GM12891 (cell line): ENCODE measurements at regions not wholly inside any gene's neighbourhood (a gene's known extent, or its start where the extent isn't known, plus 50 kb on each side); places are given as distances from the start of the nearest gene placed in this dataset.

ENCODE experiments used
- DNase-seq: peaks from one replicate; pipeline ENCODE4 v3.0.0; 2011; ENCODE audit warnings: low spot score; ENCODE audit not compliant: insufficient read length
- FAIRE-seq: peaks from 2 replicates; lab custom pipeline; 2011; peaks lifted over from hg19 to GRCh38; lab: Jason Lieb, UNC
- PAX5 ChIP-seq: IDR thresholded peaks from 2 replicates; pipeline ENCODE4 v1.6.1; 2011; ENCODE audit warnings: low read length, moderate library complexity, mild to moderate bottlenecking; ENCODE audit not compliant: insufficient read depth, severe bottlenecking
- POLR2A ChIP-seq: IDR thresholded peaks from 2 replicates; pipeline ENCODE4 v1.6.1; 2011; ENCODE audit warnings: low read depth, low read length, control low read depth
- POLR2AphosphoS5 ChIP-seq: IDR thresholded peaks from 2 replicates; pipeline ENCODE4 v1.6.1; 2011; ENCODE audit warnings: low read depth, low read length, control low read depth
- POU2F2 ChIP-seq: IDR thresholded peaks from 2 replicates; pipeline ENCODE4 v1.6.1; 2011; ENCODE audit warnings: low read depth, mild to moderate bottlenecking, control low read depth, low read length, moderate library complexity
- SPI1 ChIP-seq: IDR thresholded peaks from 2 replicates; pipeline ENCODE4 v1.6.1; 2011; ENCODE audit warnings: low read depth, low read length, control low read depth
- TAF1 ChIP-seq: IDR thresholded peaks from 2 replicates; pipeline ENCODE4 v1.6.1; 2011; ENCODE audit warnings: low read depth, low read length, control low read depth

DNA sequence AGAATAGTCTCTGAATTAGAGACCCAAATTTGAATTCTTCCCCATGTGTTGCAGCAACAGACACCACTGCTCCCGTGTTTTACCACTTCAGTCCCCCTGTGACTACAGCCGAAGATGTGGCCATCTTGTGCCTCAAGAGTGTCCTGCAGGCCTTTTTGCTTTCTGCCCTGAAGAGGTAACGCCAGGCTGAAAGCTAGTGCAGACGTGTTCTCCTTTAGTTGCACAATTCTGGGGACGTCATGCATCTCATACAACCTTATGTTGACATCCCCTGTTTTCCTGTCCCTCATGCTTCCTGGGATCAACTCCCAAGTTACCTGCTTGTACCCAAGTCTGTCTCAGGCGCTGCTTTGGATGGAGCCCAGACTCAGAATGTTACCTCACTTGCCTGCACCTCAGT is 69.1 kb upstream of the SLC22A23 start:
- DNase-seq (no peak), FAIRE-seq (no peak)
- TF ChIP-seq SPI1 (no peak), POU2F2 (no peak), POLR2A (no peak), TAF1 (no peak), POLR2AphosphoS5 (no peak), PAX5 (no peak)

DNA sequence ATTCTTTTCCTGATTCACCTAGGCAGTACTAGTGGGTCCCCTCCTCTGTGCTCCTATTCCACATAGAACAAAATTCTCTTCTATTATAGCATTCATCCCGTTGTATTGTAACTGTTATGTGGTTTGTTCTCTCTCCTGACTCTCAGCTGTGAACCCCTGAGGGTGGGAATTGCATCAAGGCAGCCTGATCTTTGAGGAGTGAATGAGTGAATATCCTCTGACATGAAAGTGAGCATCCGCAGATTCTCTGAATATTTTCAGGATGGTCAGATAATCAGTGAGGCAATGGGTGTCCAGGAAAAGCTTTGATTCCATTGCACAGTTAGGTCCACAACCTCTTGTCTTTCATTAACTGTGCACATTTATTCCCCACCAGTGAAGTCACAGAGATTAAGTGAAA is 67.6 kb upstream of the SLC22A23 start:
- TF ChIP-seq SPI1 (no peak), POU2F2 (no peak), TAF1 (no peak), POLR2AphosphoS5 (no peak), PAX5 (no peak), POLR2A (no peak)
- FAIRE-seq = no peak
- DNase-seq = no peak

DNA sequence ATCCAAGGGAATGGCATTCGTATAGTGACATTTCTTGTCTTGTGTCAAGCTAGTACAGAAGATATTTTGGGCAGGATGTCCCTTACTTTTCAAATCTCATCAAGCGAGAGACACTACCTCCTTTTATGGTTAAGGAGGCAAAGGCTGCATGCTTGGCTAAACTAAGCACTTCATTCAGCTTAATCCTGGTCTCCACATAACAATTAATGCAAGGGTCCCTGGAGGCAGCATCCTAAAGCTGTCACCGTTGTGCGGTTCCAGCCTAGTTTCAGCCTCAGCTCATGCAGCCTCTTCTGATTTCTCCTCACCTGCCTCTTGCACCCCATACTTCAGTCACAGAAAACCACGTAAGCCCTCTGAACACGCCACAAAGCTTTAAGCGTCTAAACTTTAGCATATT is 67.1 kb upstream of the SLC22A23 start:
- no peak for TF ChIP-seq SPI1
- no peak for TF ChIP-seq PAX5
- TF ChIP-seq POLR2AphosphoS5 = no peak
- TF ChIP-seq TAF1 = no peak
- no peak for TF ChIP-seq POLR2A
- no peak for TF ChIP-seq POU2F2
- DNase-seq (no peak), FAIRE-seq (no peak)

DNA sequence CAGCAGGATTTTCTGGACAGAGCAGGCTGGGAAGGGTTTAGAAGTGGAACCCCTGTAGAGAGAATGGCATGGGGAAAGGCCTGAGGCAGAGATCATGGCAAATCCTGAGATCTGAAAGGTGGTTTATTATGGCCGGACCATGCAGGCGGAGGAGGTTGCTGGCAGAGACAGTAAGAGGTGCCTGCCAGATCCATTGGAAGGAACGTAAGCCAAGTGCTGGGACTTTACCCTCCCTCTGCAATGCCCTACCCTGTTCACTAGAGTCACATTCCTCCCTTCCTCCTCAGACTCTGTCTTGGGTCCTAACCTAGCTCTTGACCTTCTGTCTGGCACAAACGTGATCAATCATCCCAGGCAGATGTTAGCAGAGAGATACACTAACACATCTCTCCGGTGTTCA is 66.4 kb upstream of the SLC22A23 start:
- FAIRE-seq = no peak
- DNase-seq = no peak
- TF ChIP-seq SPI1 (no peak), POLR2A (no peak), PAX5 (no peak), POU2F2 (no peak), TAF1 (no peak)

DNA sequence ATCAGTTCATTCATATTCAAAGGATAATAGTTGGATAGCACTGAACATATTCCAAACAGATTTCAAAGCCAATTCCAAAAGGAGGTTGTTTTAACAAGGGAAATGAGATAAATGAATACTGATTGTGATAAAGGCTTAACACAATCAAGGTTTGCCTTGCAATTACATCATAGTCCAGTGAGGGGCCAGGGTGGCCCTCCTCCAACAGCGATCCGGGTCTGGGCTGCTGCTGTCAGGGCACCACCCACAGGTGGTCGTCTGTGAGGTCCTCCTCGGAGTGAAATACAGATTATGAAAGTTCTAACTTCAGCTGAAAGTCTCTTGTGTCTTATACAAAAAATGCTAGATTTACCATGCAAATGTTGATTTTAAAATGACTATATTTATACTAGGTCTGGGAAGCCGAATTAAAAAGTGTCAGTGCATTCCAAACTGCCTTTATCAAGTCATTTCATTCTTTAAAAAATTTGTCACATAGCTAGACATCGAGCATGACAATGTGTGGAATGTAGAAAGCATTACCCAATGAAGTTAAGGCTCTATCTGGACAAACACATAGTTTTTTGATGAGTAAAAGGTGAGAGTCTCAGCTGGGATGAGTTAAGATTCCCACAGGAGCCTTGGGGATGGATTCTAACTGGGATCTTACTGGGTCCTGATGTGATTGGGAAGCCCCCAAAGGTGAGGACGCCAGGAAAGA is 65.9 kb upstream of the SLC22A23 start:
- no peak for DNase-seq

DNA sequence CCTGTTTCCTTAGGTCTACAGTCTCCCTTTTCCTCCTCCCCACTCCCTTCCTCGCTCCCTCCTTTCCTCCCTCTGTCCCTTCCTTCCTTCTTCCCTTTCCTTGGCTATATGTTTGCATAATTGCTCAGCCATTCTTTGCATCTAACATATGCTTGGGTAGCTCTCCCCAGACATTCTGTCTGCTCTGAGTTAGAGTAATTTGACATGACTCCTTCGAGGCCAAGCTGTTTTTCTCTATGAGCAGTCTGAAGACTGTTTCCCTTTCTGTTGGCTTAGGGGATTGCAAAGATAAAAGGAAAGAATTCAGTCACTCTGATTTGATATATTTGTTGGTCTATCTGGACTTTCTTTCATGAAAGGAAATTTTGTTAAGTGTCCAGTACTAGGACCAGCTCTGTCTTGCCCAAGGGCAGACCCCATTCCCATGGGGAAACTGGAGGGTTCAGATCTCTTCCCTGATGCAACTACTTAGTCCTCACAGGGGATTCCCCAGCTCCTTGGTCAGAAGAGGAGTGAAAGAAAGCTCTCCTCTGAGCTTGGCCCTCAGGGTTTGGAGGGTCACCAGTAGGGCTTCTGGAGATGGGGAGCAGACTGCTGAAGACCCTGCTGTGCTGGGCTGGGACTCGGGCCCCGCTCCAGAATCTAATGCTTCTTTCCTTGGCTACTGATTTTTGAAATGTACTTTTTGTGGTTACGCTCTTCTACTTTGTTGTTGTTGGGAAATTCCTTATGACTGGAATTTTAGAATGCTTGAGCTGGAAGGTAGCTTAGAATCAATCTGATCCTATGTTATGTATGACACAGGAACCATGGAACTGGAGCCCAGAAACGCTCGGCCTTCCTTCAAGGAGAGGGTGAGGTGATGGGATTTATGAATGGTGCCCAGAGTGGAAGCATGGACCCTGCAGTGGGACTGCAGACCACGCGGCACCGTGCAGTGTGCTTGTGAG is 63.7 kb upstream of the SLC22A23 start:
- FAIRE-seq (no peak), DNase-seq (no peak)
- no peak for TF ChIP-seq POU2F2
- no peak for TF ChIP-seq POLR2AphosphoS5
- no peak for TF ChIP-seq TAF1
- no peak for TF ChIP-seq SPI1
- no peak for TF ChIP-seq POLR2A
- no peak for TF ChIP-seq PAX5

More for the DNA sequence above, 65.9 kb upstream of the SLC22A23 start:
- TF ChIP-seq TAF1 = no peak
- TF ChIP-seq PAX5 = no peak
- TF ChIP-seq POLR2A = no peak
- TF ChIP-seq POU2F2 = no peak
- no peak for TF ChIP-seq POLR2AphosphoS5
- no peak for TF ChIP-seq SPI1
- FAIRE-seq = no peak

DNA sequence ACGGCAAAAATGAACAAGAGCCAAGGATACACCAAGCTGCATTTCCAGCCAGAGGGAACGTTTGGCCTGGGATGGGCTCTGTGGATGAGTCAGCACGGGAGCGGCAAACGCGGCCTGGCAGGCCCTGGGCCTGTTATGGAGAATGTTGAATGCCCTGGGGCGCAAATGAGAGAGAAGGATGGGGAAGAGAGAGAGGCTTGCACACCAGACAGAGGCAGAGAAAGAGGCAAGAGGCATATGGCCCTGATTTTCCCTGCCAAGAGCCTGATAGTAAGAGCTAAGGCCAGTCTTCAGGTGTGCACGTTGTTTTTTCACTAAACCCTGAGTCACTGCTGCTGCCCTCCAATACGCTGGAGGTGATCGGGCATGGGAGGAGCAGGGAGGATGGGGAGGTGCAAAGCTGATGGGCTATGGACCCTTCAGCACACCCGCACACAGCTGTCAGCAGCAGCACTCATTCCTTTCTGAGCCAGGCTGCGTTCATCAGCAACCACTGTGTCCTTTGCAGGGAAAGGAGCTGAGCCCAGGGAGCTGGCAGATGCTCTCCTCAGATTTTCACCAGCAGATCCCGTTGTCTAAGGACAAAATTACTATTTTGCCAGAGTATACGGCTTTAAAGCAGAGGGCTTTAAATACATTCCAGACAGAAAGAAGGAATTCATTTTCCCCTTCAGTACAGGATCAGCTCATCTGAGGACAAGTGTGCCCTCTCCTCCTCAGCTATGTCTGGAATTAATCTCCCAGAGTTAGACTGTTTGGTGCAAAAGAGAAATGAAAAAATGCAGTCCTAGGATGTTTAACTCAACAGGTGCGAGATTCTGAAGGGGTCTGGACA is 61.7 kb upstream of the SLC22A23 start:
- DNase-seq = no peak
- no peak for TF ChIP-seq TAF1
- no peak for TF ChIP-seq POU2F2
- TF ChIP-seq SPI1 = no peak
- TF ChIP-seq POLR2AphosphoS5 = no peak
- TF ChIP-seq PAX5 = no peak
- TF ChIP-seq POLR2A = no peak
- FAIRE-seq = no peak

DNA sequence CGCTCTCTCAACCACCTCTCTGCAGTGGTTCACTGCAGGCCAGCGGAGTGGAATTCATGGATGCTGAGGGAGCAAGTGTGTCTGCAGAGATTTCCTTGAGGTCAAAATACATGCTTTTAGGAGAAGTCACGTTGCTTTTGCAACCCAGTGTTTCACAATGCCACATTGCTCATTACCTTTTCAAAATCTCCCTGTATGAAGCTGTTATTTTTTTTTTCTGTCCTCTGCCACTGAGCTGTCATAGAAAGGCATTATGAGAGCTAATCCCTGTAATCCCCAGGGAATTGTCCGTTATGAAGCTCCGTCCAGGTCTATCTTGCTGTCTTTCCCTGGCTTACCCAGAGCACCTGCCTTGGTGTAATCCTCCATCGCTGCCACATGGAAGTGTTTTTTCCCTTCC is 60.5 kb upstream of the SLC22A23 start:
- FAIRE-seq (no peak), DNase-seq (no peak)
- TF ChIP-seq PAX5 = no peak
- no peak for TF ChIP-seq POLR2AphosphoS5
- no peak for TF ChIP-seq POU2F2

DNA sequence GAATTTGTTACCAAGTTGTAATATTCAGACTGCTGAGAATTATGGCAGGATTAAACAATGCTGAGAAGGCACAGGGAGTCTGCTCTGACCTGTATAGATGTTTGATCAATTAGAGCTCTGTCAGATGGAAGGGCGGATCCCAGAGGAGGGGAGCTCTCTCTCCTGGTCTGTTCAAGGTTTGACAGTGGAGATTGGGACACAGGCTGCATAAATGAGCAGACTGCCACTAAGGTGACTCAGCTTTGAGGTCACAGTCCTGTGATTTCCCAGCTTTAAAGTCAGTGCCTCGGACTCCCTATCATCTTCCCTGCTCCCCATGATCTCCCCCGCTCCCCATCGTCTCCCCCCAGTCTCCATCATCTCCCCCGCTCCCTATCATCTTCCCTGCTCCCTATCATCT is 59.2 kb upstream of the SLC22A23 start:
- FAIRE-seq = no peak
- DNase-seq = no peak
- no peak for TF ChIP-seq POLR2A
- TF ChIP-seq SPI1 = no peak
- TF ChIP-seq PAX5 = no peak
- no peak for TF ChIP-seq POU2F2
- TF ChIP-seq POLR2AphosphoS5 = no peak
- TF ChIP-seq TAF1 = no peak

DNA sequence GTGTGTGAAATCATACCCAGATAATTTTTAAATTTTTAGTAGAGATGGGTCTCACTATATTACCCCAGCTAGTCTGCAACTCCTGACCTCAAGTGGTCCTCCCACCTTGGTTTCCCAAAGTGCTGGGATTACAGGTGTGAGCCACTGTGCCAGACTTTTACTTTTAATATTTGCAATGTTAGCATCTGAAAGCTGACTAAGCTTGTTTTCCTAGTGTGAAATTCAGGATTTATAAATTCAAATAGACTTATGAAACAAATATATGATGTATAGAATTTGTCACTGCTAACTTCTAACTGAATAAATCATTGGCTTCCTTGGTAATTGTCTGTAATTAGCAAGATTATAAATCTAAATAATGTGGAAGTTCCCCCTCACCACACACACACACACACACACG is 58.8 kb upstream of the SLC22A23 start:
- no peak for DNase-seq
- no peak for FAIRE-seq
- no peak for TF ChIP-seq PAX5
- no peak for TF ChIP-seq POLR2AphosphoS5
- TF ChIP-seq SPI1 = no peak
- no peak for TF ChIP-seq TAF1
- TF ChIP-seq POLR2A = no peak
- no peak for TF ChIP-seq POU2F2
